ENCODE measurements at regions not wholly inside any gene's neighbourhood (a gene's known extent, or its start where the extent isn't known, plus 50 kb on each side); places are given as distances from the start of the nearest gene placed in this dataset.

DNA sequence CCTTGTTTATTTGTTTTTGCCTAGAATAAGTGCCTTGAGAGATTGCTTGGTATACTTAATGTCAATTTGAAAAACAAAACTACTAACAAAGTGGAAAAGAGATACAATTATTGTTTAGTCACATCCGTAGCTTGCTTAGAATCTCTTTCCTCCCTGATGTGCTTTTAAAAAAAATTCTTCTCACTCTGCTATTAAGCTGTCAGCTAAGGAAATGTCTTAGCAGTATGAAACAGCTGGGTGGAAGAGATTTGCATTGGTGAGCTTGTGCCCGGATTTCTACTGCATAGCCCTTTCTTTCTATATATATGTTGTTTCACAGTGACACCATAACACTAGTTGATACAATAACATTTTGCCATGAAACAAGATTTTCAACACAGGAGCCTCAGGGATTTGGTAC is 229.4 kb upstream of the RGS6 start:
- TF ChIP-seq, protein P1, sequence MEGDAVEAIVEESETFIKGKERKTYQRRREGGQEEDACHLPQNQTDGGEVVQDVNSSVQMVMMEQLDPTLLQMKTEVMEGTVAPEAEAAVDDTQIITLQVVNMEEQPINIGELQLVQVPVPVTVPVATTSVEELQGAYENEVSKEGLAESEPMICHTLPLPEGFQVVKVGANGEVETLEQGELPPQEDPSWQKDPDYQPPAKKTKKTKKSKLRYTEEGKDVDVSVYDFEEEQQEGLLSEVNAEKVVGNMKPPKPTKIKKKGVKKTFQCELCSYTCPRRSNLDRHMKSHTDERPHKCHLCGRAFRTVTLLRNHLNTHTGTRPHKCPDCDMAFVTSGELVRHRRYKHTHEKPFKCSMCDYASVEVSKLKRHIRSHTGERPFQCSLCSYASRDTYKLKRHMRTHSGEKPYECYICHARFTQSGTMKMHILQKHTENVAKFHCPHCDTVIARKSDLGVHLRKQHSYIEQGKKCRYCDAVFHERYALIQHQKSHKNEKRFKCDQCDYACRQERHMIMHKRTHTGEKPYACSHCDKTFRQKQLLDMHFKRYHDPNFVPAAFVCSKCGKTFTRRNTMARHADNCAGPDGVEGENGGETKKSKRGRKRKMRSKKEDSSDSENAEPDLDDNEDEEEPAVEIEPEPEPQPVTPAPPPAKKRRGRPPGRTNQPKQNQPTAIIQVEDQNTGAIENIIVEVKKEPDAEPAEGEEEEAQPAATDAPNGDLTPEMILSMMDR (IDR thresholded peaks at IDR 0.05) = no peak
- no peak for TF ChIP-seq POLR2A (IDR thresholded peaks at IDR 0.05)

Measured in uterus (tissue), 2 donors.